ENCODE measurements at regions not wholly inside any gene's neighbourhood (a gene's known extent, or its start where the extent isn't known, plus 50 kb on each side); places are given as distances from the start of the nearest gene placed in this dataset.

DNA sequence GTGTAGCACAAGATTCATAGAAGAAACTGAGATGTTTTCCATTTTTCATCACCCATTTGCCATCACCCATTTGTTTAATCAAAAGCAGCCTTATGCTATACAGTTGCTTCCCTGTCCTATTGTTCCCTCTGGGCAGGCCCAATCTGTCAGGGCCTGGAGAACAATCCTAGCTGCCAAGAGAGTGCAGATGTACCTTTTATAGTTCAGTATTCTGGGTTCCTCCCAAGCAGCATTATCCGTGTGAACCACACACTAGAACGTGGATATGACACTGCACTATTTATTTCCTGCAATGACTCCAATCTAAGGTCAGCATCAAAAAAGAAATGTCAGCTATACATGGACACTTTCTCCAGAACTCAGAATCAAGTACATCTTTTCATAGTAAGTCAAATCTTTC lies 269.0 kb downstream of the ADGRA3 start:
- TF ChIP-seq, protein P1, sequence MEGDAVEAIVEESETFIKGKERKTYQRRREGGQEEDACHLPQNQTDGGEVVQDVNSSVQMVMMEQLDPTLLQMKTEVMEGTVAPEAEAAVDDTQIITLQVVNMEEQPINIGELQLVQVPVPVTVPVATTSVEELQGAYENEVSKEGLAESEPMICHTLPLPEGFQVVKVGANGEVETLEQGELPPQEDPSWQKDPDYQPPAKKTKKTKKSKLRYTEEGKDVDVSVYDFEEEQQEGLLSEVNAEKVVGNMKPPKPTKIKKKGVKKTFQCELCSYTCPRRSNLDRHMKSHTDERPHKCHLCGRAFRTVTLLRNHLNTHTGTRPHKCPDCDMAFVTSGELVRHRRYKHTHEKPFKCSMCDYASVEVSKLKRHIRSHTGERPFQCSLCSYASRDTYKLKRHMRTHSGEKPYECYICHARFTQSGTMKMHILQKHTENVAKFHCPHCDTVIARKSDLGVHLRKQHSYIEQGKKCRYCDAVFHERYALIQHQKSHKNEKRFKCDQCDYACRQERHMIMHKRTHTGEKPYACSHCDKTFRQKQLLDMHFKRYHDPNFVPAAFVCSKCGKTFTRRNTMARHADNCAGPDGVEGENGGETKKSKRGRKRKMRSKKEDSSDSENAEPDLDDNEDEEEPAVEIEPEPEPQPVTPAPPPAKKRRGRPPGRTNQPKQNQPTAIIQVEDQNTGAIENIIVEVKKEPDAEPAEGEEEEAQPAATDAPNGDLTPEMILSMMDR (conservative IDR thresholded peaks at IDR 0.05 in 1 of 2, IDR thresholded peaks at IDR 0.05 in 1 of 2; ENCODE audit: low read depth in 1 of 2, low read length in 2 of 2) = no peak
- TF ChIP-seq EZH2 (IDR thresholded peaks at IDR 0.05; ENCODE audit: low read length, missing control alignments) = no peak

Measured in fibroblast of lung (primary cell).